Ovary (tissue), 3 donors: ENCODE measurements at regions not wholly inside any gene's neighbourhood (a gene's known extent, or its start where the extent isn't known, plus 50 kb on each side); places are given as distances from the start of the nearest gene placed in this dataset.

Source experiments
- EP300 ChIP-seq: sonication (generic); formaldehyde crosslinking; IDR thresholded peaks from one replicate; pipeline ENCODE4 v1.6.1; 2017; ENCODE audit warnings: antibody characterized with exemption
- POLR2A ChIP-seq: fragments of 450-650 bp; IDR thresholded peaks from one replicate; pipeline ENCODE4 v1.6.1; 2017; ENCODE audit warnings: antibody characterized with exemption, mild to moderate bottlenecking, moderate library complexity
- TF ChIP-seq, protein P1 (sequence below), 3 donors: fragments of 450-650 bp in 2 of 3; fragments of 200-600 bp in 1 of 3; IDR thresholded peaks; one replicate each; pipeline versions ENCODE4 v1.5.1 to v1.8.0; 2016 to 2022; ENCODE audit warnings: antibody characterized with exemption in 3 of 3, mild to moderate bottlenecking in 1 of 3
- donor health status: DM: no; HTN: no; CAD: no.

DNA sequence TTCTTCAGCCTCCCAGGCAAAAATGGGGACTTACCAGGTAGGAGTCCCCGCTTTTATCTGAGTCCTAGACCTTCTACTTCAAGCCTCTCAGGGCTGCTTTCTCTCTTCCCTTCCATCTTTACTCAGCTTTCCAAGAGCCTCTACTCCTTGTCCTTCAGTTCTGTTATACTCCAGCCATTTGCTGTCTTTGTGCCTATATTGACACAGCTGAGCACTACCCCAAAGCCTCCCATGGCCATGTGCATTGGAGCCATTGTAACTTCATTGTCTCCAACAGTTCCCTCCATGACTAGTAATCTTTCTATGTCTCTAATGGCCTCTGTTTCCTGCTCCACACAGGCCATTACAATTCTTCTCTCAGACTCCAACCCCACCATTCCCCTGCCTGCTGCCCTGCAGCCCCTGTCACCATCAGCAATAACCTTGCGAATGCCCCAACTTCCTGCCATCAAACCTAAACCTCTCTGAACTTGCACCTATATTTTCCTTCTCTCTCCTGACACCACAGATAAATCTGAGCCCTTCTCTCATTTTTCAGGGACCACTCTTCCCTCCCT lies 77.9 kb upstream of the ADPGK start:
- TF ChIP-seq, protein P1, sequence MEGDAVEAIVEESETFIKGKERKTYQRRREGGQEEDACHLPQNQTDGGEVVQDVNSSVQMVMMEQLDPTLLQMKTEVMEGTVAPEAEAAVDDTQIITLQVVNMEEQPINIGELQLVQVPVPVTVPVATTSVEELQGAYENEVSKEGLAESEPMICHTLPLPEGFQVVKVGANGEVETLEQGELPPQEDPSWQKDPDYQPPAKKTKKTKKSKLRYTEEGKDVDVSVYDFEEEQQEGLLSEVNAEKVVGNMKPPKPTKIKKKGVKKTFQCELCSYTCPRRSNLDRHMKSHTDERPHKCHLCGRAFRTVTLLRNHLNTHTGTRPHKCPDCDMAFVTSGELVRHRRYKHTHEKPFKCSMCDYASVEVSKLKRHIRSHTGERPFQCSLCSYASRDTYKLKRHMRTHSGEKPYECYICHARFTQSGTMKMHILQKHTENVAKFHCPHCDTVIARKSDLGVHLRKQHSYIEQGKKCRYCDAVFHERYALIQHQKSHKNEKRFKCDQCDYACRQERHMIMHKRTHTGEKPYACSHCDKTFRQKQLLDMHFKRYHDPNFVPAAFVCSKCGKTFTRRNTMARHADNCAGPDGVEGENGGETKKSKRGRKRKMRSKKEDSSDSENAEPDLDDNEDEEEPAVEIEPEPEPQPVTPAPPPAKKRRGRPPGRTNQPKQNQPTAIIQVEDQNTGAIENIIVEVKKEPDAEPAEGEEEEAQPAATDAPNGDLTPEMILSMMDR (IDR thresholded peaks at IDR 0.05): no peak
- TF ChIP-seq POLR2A (no peak), EP300 (no peak)
